Adrenal gland (tissue), 9 donors: ENCODE measurements at regions not wholly inside any gene's neighbourhood (a gene's known extent, or its start where the extent isn't known, plus 50 kb on each side); places are given as distances from the start of the nearest gene placed in this dataset.

Source experiments
- DNase-seq, 7 donors: peaks; one replicate each; pipeline ENCODE4 v3.0.0-alpha.2; 2019 to 2020
- H3K27ac ChIP-seq, 5 donors: fragments of 200-600 bp; sonication (generic) in 4 of 5; 1 replicate in 3 of 5; 2 replicates in 2 of 5; pipeline versions ENCODE4 v1.5.1 to v1.8.0; 2016 to 2020; ENCODE audit warnings: mild to moderate bottlenecking in 1 of 5
- H3K27me3 ChIP-seq: fragments of 200-600 bp; 2 replicates; pipeline ENCODE4 v1.8.0; 2021
- H3K36me3 ChIP-seq, 2 donors: fragments of 200-600 bp; replicated peaks in 1 of 2; 1 replicate in 1 of 2; 2 replicates in 1 of 2; pipeline versions ENCODE4 v1.5.1 to v1.8.0; 2018 to 2022
- H3K4me1 ChIP-seq, 2 donors: fragments of 200-600 bp; replicated peaks in 1 of 2; 1 replicate in 1 of 2; 2 replicates in 1 of 2; pipeline versions ENCODE4 v1.5.1 to v1.8.0; 2018 to 2021
- H3K4me3 ChIP-seq, 4 donors: fragments of 200-600 bp; sonication (generic) in 3 of 4; one replicate each; pipeline ENCODE4 v1.5.1; 2016 to 2018
- H3K9me3 ChIP-seq, 3 donors: fragments of 200-600 bp; sonication (generic) in 1 of 3; replicated peaks in 1 of 3; 1 replicate in 2 of 3; 2 replicates in 1 of 3; pipeline versions ENCODE4 v1.5.1 to v1.8.0; 2016 to 2021
- CTCF ChIP-seq, 6 experiments: fragments of 450-650 bp in 4 of 6; fragments of 200-600 bp in 2 of 6; sonication (generic) in 1 of 6; IDR thresholded peaks; 1 replicate in 5 of 6; 2 replicates in 1 of 6; pipeline versions ENCODE4 v1.5.1 to v1.8.0; 2016 to 2021; ENCODE audit warnings: antibody characterized with exemption in 6 of 6, mild to moderate bottlenecking in 2 of 6, moderate library complexity in 1 of 6
- POLR2A ChIP-seq, 2 donors: fragments of 450-650 bp; IDR thresholded peaks; one replicate each; pipeline ENCODE4 v1.6.1; 2017; ENCODE audit warnings: antibody characterized with exemption in 2 of 2, mild to moderate bottlenecking in 2 of 2, moderate library complexity in 1 of 2
- WGBS, 4 donors: extraction: QIAGEN DNeasy Blood & Tissue Kit in 2 of 4; methylation state at CpG; one replicate each; pipeline versions ENCODE4 v1.1.5 to v1.1.7; 2013 to 2017; 5-methylcytosine and 5-hydroxymethylcytosine counted together
- intact Hi-C, 2 donors: fragments of 100-400 bp; cut with DNase I; formaldehyde crosslinking; loops; one replicate each; pipeline versions ENCODE4 v1.14.1 to v1.15.0; 2022 to 2023
- donor health status: healthy with polysubstance abuse.
- donor health status: Bipolar disorder and iron deficiency.
- donor health status: DM: yes; HTN: yes; CAD: no.
- donor health status: DM: no; HTN: no; CAD: no.
- donor health status: DM: no; HTN: no; CAD: no.

- Histone ChIP-seq H3K36me3 (no peaks in the 10 kb centered on the region), H3K27ac (no peak overlapping the region), H3K4me3 (no peak overlapping the region), H3K9me3 (no peaks in the 10 kb centered on the region), H3K27me3 (no peaks in the 10 kb centered on the region), H3K4me1 (no peaks in the 10 kb centered on the region)
- WGBS, 4 donors: 62 to 88% (median 83%) methylated on average over 1 of the region's 1 CpG
- no peak for TF ChIP-seq POLR2A (IDR thresholded peaks at IDR 0.05)
- TF ChIP-seq CTCF (IDR thresholded peaks at IDR 0.05): no peak
- no peak for DNase-seq
- intact Hi-C loops: no loop called here
These were observed 92.0 kb upstream of the CAMK1G start for GRCh38 chr1:209491496-209491895.

GRCh38 chr1:209491897-209492296, 91.6 kb upstream of the CAMK1G start:
- H3K9me3 ChIP-seq: no peaks in the 10 kb centered on the region
- H3K27ac ChIP-seq: no peak overlapping the region
- WGBS, 4 donors: 75 to 81% (median 79%) methylated on average over 4 of the region's 4 CpGs
- no peaks in the 10 kb centered on the region for H3K4me1 ChIP-seq
- intact Hi-C loops: no loop called here
- no peak for TF ChIP-seq CTCF (IDR thresholded peaks at IDR 0.05)
- no peak for TF ChIP-seq POLR2A (IDR thresholded peaks at IDR 0.05)
- no peaks in the 10 kb centered on the region for H3K27me3 ChIP-seq
- no peaks in the 10 kb centered on the region for H3K36me3 ChIP-seq
- DNase-seq: no peak
- no peak overlapping the region for H3K4me3 ChIP-seq

- no peak for DNase-seq
- H3K9me3 ChIP-seq: no peaks in the 10 kb centered on the region
- H3K4me3 ChIP-seq: no peak overlapping the region
- no peak overlapping the region for H3K27ac ChIP-seq
- H3K36me3 ChIP-seq: no peaks in the 10 kb centered on the region
- TF ChIP-seq CTCF (IDR thresholded peaks at IDR 0.05): no peak
- no peak for TF ChIP-seq POLR2A (IDR thresholded peaks at IDR 0.05)
- no peaks in the 10 kb centered on the region for H3K4me1 ChIP-seq
- H3K27me3 ChIP-seq: no peaks in the 10 kb centered on the region
- intact Hi-C loops: no loop called here
These were observed 90.0 kb upstream of the CAMK1G start for GRCh38 chr1:209493559-209493958.

GRCh38 chr1:209497729-209498128, 85.8 kb upstream of the CAMK1G start:
- Histone ChIP-seq H3K36me3 (no peaks in the 10 kb centered on the region), H3K9me3 (peaks cover 0 to 13% (median 8%) of the 10 kb centered on the region in 3 donors), H3K27ac (no peak overlapping the region), H3K27me3 (no peaks in the 10 kb centered on the region), H3K4me3 (no peak overlapping the region), H3K4me1 (no peaks in the 10 kb centered on the region)
- 65 to 85% (median 73%) methylated on average over 1 of the region's 1 CpG for WGBS, 4 donors
- no peak for DNase-seq
- TF ChIP-seq CTCF (IDR thresholded peaks at IDR 0.05) (no peak), POLR2A (IDR thresholded peaks at IDR 0.05) (no peak)
- intact Hi-C loops: no loop called here
